ENCODE measurements at regions not wholly inside any gene's neighbourhood (a gene's known extent, or its start where the extent isn't known, plus 50 kb on each side); places are given as distances from the start of the nearest gene placed in this dataset.

GRCh38 chr9:103186959-103187358 lies 191.8 kb downstream of the CYLC2 start (continued):
- TF ChIP-seq ZNF496 (CRISPR knock-in tag; IDR thresholded peaks at IDR 0.05; ENCODE audit: insufficient replicate concordance) (no peak), ZNF552 (CRISPR knock-in tag; IDR thresholded peaks at IDR 0.05; ENCODE audit: borderline replicate concordance) (no peak), ZNF83 (CRISPR knock-in tag; IDR thresholded peaks at IDR 0.05; ENCODE audit: borderline replicate concordance) (no peak), SYNCRIP (IDR thresholded peaks at IDR 0.05; ENCODE audit: insufficient read depth, low read depth, low read length) (no peak), ZNF564 (CRISPR knock-in tag; IDR thresholded peaks at IDR 0.05) (no peak)
- TF ChIP-seq, protein P1, sequence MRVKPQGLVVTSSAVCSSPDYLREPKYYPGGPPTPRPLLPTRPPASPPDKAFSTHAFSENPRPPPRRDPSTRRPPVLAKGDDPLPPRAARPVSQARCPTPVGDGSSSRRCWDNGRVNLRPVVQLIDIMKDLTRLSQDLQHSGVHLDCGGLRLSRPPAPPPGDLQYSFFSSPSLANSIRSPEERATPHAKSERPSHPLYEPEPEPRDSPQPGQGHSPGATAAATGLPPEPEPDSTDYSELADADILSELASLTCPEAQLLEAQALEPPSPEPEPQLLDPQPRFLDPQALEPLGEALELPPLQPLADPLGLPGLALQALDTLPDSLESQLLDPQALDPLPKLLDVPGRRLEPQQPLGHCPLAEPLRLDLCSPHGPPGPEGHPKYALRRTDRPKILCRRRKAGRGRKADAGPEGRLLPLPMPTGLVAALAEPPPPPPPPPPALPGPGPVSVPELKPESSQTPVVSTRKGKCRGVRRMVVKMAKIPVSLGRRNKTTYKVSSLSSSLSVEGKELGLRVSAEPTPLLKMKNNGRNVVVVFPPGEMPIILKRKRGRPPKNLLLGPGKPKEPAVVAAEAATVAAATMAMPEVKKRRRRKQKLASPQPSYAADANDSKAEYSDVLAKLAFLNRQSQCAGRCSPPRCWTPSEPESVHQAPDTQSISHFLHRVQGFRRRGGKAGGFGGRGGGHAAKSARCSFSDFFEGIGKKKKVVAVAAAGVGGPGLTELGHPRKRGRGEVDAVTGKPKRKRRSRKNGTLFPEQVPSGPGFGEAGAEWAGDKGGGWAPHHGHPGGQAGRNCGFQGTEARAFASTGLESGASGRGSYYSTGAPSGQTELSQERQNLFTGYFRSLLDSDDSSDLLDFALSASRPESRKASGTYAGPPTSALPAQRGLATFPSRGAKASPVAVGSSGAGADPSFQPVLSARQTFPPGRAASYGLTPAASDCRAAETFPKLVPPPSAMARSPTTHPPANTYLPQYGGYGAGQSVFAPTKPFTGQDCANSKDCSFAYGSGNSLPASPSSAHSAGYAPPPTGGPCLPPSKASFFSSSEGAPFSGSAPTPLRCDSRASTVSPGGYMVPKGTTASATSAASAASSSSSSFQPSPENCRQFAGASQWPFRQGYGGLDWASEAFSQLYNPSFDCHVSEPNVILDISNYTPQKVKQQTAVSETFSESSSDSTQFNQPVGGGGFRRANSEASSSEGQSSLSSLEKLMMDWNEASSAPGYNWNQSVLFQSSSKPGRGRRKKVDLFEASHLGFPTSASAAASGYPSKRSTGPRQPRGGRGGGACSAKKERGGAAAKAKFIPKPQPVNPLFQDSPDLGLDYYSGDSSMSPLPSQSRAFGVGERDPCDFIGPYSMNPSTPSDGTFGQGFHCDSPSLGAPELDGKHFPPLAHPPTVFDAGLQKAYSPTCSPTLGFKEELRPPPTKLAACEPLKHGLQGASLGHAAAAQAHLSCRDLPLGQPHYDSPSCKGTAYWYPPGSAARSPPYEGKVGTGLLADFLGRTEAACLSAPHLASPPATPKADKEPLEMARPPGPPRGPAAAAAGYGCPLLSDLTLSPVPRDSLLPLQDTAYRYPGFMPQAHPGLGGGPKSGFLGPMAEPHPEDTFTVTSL (CRISPR knock-in tag; IDR thresholded peaks at IDR 0.05; ENCODE audit: borderline replicate concordance), result no peak
- TF ChIP-seq, protein P2, sequence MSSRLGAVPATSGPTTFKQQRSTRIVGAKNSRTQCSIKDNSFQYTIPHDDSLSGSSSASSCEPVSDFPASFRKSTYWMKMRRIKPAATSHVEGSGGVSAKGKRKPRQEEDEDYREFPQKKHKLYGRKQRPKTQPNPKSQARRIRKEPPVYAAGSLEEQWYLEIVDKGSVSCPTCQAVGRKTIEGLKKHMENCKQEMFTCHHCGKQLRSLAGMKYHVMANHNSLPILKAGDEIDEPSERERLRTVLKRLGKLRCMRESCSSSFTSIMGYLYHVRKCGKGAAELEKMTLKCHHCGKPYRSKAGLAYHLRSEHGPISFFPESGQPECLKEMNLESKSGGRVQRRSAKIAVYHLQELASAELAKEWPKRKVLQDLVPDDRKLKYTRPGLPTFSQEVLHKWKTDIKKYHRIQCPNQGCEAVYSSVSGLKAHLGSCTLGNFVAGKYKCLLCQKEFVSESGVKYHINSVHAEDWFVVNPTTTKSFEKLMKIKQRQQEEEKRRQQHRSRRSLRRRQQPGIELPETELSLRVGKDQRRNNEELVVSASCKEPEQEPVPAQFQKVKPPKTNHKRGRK (CRISPR knock-in tag; IDR thresholded peaks at IDR 0.05), result no peak
